OCI-LY1 (cell line): ENCODE measurements at regions not wholly inside any gene's neighbourhood (a gene's known extent, or its start where the extent isn't known, plus 50 kb on each side); places are given as distances from the start of the nearest gene placed in this dataset.

ENCODE experiments used
- H2AFZ ChIP-seq: fragments of 200-600 bp; sonication (generic), shearing (Covaris generic); 2 replicates; pipeline ENCODE4 v1.6.0; 2014; ENCODE audit warnings: antibody characterized with exemption, mild to moderate bottlenecking, low read length
- H3F3A ChIP-seq: fragments of 200-600 bp; sonication (generic), shearing (Covaris generic); 2 replicates; pipeline ENCODE4 v1.6.0; 2014; ENCODE audit warnings: mild to moderate bottlenecking, antibody characterized with exemption, low read length, moderate library complexity; ENCODE audit not compliant: insufficient read depth
- H3K27ac ChIP-seq: fragments of 200-600 bp; sonication (generic); 2 replicates; pipeline ENCODE4 v1.5.1; 2014; ENCODE audit warnings: low read length, mixed run types, mild to moderate bottlenecking, low read depth; ENCODE audit not compliant: poor library complexity, severe bottlenecking
- H3K27me3 ChIP-seq: fragments of 200-600 bp; sonication (generic); 2 replicates; pipeline ENCODE4 v1.6.0; 2014; ENCODE audit warnings: antibody characterized with exemption, mild to moderate bottlenecking, low read length, moderate library complexity; ENCODE audit not compliant: insufficient read depth
- H3K36me3 ChIP-seq: fragments of 200-600 bp; sonication (generic); 2 replicates; pipeline ENCODE4 v1.6.1; 2014; ENCODE audit warnings: mild to moderate bottlenecking, antibody characterized with exemption, low read length, moderate library complexity, mixed read lengths; ENCODE audit not compliant: insufficient read depth
- H3K4me1 ChIP-seq: fragments of 200-600 bp; sonication (generic); 2 replicates; pipeline ENCODE4 v1.5.1; 2014; ENCODE audit warnings: mild to moderate bottlenecking, low read length, moderate library complexity; ENCODE audit not compliant: insufficient read depth, severe bottlenecking
- H3K4me2 ChIP-seq: fragments of 200-600 bp; sonication (generic), shearing (Covaris generic); 2 replicates; pipeline ENCODE4 v1.6.1; 2014; ENCODE audit warnings: low read length
- H3K4me3 ChIP-seq: fragments of 200-600 bp; sonication (generic); 2 replicates; pipeline ENCODE4 v1.5.1; 2014; ENCODE audit warnings: low read length, low read depth, mild to moderate bottlenecking, mixed read lengths; ENCODE audit not compliant: poor library complexity, severe bottlenecking
- H3K79me2 ChIP-seq: fragments of 200-600 bp; shearing (Covaris generic); 2 replicates; pipeline ENCODE4 v1.6.1; 2016; ENCODE audit warnings: mixed run types, low read length, mixed read lengths; ENCODE audit not compliant: insufficient read depth
- H3K9ac ChIP-seq: fragments of 200-600 bp; sonication (generic), shearing (Covaris generic); 2 replicates; pipeline ENCODE4 v1.6.1; 2014; ENCODE audit warnings: mild to moderate bottlenecking, low read length, mixed read lengths
- H3K9me2 ChIP-seq: fragments of 200-600 bp; sonication (generic), shearing (Covaris generic); 2 replicates; pipeline ENCODE4 v1.6.1; 2014; ENCODE audit warnings: low read depth, mild to moderate bottlenecking, low read length, mixed read lengths
- H3K9me3 ChIP-seq: fragments of 200-600 bp; shearing (Covaris generic); 2 replicates; pipeline ENCODE4 v1.6.1; 2014; ENCODE audit warnings: low read length, mixed read lengths
- H4K20me1 ChIP-seq: fragments of 200-600 bp; sonication (generic), shearing (Covaris generic); 2 replicates; pipeline ENCODE4 v1.6.0; 2016; ENCODE audit warnings: mild to moderate bottlenecking, low read length; ENCODE audit not compliant: insufficient read depth
- EZH2 ChIP-seq: fragments of 200-600 bp; sonication (generic), shearing (Covaris generic); IDR thresholded peaks from 2 replicates; pipeline ENCODE4 v1.8.0; 2017; ENCODE audit warnings: borderline replicate concordance, mixed run types, mild to moderate bottlenecking, antibody characterized with exemption, low read length, moderate library complexity, mixed read lengths
- TF ChIP-seq, protein P1 (sequence below): fragments of 200-600 bp; sonication (generic), shearing (Covaris generic); IDR thresholded peaks from 2 replicates; pipeline ENCODE4 v1.5.1; 2017; ENCODE audit warnings: mild to moderate bottlenecking, antibody characterized with exemption, low read length, moderate library complexity, mixed read lengths

DNA sequence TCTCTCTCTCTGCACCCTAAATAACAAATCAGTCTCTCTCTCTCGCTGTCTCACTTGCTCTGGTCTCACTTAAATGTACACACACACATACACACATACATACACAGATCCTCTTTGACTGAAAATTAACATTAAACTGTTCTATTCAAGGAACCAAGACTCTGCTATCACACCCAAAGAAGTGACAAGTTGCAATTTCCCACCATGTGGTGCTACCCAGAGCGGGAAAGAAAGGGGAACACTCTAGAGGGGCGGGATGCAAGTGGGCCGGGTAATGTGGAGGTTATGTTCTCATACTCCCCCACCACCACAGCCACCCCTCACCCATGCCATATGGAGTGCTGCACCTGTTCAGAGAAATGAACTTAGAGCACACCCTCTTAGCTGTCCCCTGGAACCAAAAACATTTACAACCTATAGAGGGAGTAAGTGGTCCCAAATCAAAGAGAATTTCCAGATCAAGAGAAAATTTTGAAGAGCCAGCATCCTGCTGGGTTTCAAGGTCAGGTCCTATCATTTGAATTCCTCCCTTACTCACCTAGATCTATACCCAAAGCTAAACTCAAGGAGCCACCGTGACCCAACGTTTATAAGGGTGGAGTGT is 319.4 kb downstream of the BRINP2 start:
- H2AFZ ChIP-seq: no peak overlapping the region
- no peaks in the 10 kb centered on the region for H3K79me2 ChIP-seq
- no peaks in the 10 kb centered on the region for H3F3A ChIP-seq
- H4K20me1 ChIP-seq: no peaks in the 10 kb centered on the region
- H3K27me3 ChIP-seq: no peaks in the 10 kb centered on the region
- H3K4me3 ChIP-seq: no peak overlapping the region
- no peak overlapping the region for H3K27ac ChIP-seq
- H3K4me2 ChIP-seq: no peak overlapping the region
- no peak overlapping the region for H3K9ac ChIP-seq
- H3K9me2 ChIP-seq: no peaks in the 10 kb centered on the region
- H3K36me3 ChIP-seq: no peaks in the 10 kb centered on the region
- no peak for TF ChIP-seq EZH2
- H3K9me3 ChIP-seq: no peaks in the 10 kb centered on the region
- no peaks in the 10 kb centered on the region for H3K4me1 ChIP-seq

DNA sequence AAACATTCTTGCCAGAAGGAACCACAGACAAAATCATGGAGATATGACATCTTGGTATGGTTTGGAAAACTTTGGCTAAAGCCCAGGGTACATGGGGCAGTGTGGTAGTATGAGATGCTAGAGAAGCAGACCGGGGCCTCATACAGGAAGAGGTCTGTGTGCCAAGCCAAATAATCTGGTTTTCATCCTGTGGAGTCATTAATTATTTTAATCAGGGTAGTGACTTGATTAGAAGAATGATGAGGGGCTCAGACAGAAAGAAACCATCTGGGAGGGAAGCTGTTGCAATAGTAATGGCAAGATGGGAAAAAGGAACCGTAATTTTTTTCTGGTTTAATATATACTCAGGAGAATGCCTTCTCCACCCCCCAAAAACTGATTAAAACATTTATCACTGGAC is 318.0 kb downstream of the BRINP2 start:
- no peaks in the 10 kb centered on the region for H3F3A ChIP-seq
- no peak overlapping the region for H3K9ac ChIP-seq
- TF ChIP-seq, protein P1, sequence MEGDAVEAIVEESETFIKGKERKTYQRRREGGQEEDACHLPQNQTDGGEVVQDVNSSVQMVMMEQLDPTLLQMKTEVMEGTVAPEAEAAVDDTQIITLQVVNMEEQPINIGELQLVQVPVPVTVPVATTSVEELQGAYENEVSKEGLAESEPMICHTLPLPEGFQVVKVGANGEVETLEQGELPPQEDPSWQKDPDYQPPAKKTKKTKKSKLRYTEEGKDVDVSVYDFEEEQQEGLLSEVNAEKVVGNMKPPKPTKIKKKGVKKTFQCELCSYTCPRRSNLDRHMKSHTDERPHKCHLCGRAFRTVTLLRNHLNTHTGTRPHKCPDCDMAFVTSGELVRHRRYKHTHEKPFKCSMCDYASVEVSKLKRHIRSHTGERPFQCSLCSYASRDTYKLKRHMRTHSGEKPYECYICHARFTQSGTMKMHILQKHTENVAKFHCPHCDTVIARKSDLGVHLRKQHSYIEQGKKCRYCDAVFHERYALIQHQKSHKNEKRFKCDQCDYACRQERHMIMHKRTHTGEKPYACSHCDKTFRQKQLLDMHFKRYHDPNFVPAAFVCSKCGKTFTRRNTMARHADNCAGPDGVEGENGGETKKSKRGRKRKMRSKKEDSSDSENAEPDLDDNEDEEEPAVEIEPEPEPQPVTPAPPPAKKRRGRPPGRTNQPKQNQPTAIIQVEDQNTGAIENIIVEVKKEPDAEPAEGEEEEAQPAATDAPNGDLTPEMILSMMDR: no peak
- no peak for TF ChIP-seq EZH2
- no peak overlapping the region for H2AFZ ChIP-seq
- no peak overlapping the region for H3K4me2 ChIP-seq
- H4K20me1 ChIP-seq: no peaks in the 10 kb centered on the region
- H3K27me3 ChIP-seq: no peaks in the 10 kb centered on the region
- H3K4me3 ChIP-seq: no peak overlapping the region
- H3K79me2 ChIP-seq: no peaks in the 10 kb centered on the region
- no peak overlapping the region for H3K27ac ChIP-seq
- no peaks in the 10 kb centered on the region for H3K9me3 ChIP-seq
- no peaks in the 10 kb centered on the region for H3K9me2 ChIP-seq
- no peaks in the 10 kb centered on the region for H3K36me3 ChIP-seq
- no peaks in the 10 kb centered on the region for H3K4me1 ChIP-seq

DNA sequence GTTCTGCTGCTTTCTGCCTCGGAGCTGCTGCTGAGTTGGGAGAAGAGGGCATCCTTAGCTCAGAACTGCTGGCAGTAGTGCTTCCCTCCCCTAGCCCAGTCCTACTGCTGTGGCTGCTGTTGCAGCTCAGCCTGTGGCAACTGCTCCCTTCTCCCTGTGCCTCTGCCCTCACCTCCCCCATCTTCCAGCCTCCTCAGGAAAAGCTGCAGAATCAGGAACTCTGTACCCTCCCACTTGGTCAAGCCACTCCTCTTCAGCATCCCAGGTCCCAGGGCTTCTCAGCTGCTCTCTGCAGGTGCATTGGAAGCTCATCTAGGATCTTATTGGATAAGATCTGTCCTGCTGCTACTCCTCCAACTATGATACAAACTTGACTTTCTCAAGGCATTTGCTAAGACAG is 316.7 kb downstream of the BRINP2 start:
- no peak for TF ChIP-seq EZH2
- TF ChIP-seq, protein P1: no peak
- H3K27me3 ChIP-seq: no peaks in the 10 kb centered on the region
- H2AFZ ChIP-seq: no peak overlapping the region
- no peaks in the 10 kb centered on the region for H3K9me2 ChIP-seq
- no peak overlapping the region for H3K27ac ChIP-seq
- H3K4me1 ChIP-seq: no peaks in the 10 kb centered on the region
- H3K9ac ChIP-seq: no peak overlapping the region
- no peak overlapping the region for H3K4me2 ChIP-seq
- H3K79me2 ChIP-seq: no peaks in the 10 kb centered on the region
- H3K36me3 ChIP-seq: no peaks in the 10 kb centered on the region
- H3F3A ChIP-seq: no peaks in the 10 kb centered on the region
- no peaks in the 10 kb centered on the region for H4K20me1 ChIP-seq
- H3K9me3 ChIP-seq: no peaks in the 10 kb centered on the region
- H3K4me3 ChIP-seq: no peak overlapping the region

DNA sequence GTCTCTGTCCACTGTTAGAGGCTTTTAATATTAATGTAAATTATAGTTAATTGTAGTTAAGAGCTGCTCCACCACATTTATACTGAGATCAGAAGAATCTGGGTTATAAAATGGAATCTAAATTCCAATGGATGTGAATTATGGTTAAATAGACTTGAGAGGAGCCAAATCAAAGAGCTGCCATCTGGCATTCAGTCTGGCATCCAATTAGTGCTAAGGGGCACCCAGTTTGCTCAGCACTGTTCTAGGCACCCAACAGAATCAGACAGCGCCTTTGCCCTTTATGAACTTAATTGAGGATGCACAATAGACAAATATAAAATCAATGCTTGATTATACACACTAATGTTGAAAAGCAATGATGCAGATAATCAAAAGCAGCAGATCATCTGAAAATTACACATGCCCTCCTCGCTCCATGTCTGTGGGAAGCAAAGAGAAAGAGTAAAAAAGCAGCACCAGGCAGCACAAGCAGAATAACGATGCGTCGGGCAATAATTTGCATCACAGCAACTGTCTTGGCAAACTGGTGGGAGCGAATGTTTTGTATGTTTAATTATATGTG is 310.1 kb downstream of the BRINP2 start:
- Histone ChIP-seq H3K36me3 (no peaks in the 10 kb centered on the region), H3K4me1 (no peaks in the 10 kb centered on the region), H3K9me2 (no peaks in the 10 kb centered on the region), H4K20me1 (no peaks in the 10 kb centered on the region), H3K79me2 (no peaks in the 10 kb centered on the region), H3K4me3 (no peak overlapping the region), H3K4me2 (no peak overlapping the region), H2AFZ (no peak overlapping the region), H3F3A (no peaks in the 10 kb centered on the region), H3K9me3 (no peaks in the 10 kb centered on the region), H3K9ac (no peak overlapping the region), H3K27ac (no peak overlapping the region), H3K27me3 (no peaks in the 10 kb centered on the region)
- no peak for TF ChIP-seq EZH2
- TF ChIP-seq, protein P1: no peak
